MM.1S (cell line): ENCODE measurements at regions not wholly inside any gene's neighbourhood (a gene's known extent, or its start where the extent isn't known, plus 50 kb on each side); places are given as distances from the start of the nearest gene placed in this dataset.

Source experiments
- EZH2 ChIP-seq: fragments of 300-600 bp; sonication (generic); optimal IDR thresholded peaks from 2 replicates; pipeline ENCODE3; 2017; ENCODE audit warnings: low read depth, mild to moderate bottlenecking, antibody characterized with exemption, low read length, mixed read lengths
- EZH2phosphoT487 ChIP-seq: fragments of 300-600 bp; sonication (generic); IDR thresholded peaks from 2 replicates; pipeline ENCODE4 v1.6.1; 2018; ENCODE audit warnings: antibody characterized with exemption, low read length
- TF ChIP-seq, protein P1 (sequence below): fragments of 300-600 bp; sonication (generic); IDR thresholded peaks from 2 replicates; pipeline ENCODE4 v1.5.1; 2016; ENCODE audit warnings: antibody characterized with exemption, low read length, mixed read lengths

DNA sequence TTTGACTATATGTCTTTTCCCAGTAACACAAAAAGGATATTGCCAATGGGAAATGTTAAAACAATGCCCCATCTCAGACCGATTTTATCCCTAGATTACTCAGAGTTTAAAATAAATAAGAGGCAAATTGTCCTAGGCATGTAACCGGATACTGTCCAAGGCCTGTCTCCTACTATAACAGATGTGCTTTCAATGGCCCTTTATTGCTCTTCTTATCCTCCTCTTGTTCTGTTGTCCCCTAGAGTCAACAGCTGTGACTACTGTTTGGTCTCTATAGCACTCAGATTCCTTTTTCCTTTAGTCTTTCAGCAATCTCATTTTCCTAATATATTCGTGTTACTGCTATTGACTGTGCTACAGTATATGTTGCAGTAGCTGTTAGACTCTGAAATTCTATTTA, 66.8 kb upstream of the PLS3 start:
- TF ChIP-seq, protein P1, sequence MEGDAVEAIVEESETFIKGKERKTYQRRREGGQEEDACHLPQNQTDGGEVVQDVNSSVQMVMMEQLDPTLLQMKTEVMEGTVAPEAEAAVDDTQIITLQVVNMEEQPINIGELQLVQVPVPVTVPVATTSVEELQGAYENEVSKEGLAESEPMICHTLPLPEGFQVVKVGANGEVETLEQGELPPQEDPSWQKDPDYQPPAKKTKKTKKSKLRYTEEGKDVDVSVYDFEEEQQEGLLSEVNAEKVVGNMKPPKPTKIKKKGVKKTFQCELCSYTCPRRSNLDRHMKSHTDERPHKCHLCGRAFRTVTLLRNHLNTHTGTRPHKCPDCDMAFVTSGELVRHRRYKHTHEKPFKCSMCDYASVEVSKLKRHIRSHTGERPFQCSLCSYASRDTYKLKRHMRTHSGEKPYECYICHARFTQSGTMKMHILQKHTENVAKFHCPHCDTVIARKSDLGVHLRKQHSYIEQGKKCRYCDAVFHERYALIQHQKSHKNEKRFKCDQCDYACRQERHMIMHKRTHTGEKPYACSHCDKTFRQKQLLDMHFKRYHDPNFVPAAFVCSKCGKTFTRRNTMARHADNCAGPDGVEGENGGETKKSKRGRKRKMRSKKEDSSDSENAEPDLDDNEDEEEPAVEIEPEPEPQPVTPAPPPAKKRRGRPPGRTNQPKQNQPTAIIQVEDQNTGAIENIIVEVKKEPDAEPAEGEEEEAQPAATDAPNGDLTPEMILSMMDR, result no peak
- TF ChIP-seq EZH2phosphoT487, result no peak
- TF ChIP-seq EZH2, result no peak
